NCI-H146 (cell line): ENCODE measurements at regions not wholly inside any gene's neighbourhood (a gene's known extent, or its start where the extent isn't known, plus 50 kb on each side); places are given as distances from the start of the nearest gene placed in this dataset.
"Not testable (repeated sequence)": the region's sequence is repeated elsewhere in the genome, so short reads cannot be mapped to it uniquely, and the experiment has no call there.

ENCODE experiments used
- DNase-seq: peaks from one replicate; lab custom pipeline; 2025; lab: John Stamatoyannopoulos, UW

DNA sequence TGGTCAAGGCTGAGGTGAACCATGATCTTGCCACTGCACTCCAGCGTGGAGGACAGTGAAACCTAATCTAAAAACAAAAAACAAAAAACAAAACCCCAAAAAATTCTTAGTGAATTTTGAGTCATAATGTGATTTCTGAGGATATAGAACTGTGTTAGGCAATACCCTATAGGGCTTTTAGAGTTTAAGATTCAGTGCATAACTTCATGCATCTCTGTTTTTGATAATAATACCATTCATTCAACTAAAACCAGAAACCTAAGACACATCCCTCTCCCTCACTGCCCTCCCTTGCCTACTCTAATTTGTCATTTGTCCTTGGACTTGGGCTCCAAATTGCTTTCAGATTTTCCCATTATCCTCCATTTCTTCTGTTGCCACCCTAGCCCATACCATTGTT is 405.7 kb upstream of the EDIL3 start:
- no peak for DNase-seq

DNA sequence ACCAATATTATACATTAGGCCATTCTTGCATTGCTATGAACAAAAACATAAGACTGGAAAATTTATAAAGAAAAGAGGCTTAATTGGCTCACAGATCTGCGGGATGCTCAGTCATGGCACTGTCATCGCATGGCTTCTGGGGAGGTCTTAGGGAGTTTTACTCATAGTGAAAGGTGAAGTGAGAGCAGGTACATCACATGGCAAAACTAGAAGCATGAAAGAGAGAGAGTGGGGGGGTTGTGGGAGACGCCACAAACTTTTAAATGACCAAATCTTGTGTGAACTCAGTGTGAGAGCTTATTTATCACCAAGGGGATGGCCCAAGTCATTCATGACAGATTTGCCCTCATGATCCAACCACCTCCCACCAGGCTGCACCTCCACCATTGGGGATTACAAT is 398.3 kb upstream of the EDIL3 start:
- DNase-seq: no peak

DNA sequence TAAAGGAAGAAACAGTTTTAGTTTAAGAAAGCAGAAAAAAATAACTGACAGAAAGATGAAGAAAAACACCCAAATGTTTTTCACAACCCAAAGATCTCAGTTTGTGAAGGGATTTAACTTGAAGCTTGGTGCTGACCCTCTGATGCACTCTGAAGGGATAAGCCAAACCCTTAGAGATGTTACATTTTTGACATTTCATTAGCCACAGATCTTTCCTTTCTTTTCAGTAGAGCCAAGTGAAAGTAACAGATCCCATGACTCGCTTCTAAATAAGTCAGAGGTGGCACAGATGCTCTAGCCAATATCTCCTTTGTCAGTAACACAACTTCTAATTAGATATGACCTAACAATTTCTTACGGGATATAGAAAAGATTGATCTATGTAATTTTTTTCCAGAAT is 394.5 kb upstream of the EDIL3 start:
- no peak for DNase-seq

DNA sequence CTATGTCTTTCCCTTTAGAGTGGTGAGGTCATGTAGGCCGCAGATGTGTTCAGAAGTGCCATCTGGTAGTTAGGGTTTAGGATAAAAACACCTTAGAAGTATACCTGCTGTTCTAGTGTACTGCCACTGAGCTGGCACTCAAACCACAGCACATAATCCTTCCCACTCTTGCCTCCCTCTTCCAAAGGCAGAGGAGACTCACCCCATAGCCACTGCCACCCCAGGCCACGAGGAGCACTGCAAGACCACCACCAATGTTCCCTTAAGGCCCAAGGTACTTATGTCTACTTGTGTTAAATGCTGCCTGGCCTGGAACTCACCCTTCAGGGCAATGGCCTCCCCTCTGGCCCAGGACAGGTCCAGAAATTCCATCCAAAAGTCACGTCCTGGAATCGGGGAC is 379.5 kb upstream of the EDIL3 start:
- no peak for DNase-seq

DNA sequence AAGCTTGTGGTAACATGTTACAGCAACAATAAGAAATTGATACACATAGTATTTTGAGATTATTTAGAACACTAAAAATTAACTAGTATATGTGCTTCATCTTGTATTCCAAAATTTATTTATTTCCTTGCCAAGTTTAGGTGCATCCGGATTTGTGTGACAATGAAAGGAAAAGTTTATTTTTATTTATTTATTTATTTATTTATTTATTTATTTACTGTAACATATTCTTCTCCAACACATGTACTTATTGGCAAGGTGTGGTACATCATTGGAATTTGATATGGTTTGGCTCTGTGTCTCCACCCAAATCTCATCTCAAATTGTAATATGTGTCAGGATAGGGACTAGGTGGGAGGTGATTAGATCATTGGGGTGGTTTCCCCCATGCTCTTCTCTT is 373.3 kb upstream of the EDIL3 start:
- DNase-seq: no peak

DNA sequence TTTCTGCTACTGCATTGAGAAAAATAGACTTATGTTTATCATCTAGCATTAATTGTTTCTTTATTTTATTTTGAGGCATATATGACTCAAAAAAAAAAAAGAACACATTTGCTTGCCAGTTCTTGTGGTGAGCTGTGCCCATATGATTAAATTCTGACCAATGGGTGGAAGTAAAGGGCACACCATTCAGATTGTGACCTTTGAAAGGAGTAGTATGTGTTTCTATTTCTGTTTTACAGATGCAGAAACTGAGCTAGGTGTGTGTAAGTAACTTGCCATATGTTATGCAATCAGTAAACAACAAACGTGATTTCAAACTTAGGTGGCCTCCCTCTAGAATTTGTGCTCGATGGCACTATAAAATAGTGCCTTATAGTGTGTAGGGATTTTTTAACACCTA is 368.1 kb upstream of the EDIL3 start:
- DNase-seq: no peak

DNA sequence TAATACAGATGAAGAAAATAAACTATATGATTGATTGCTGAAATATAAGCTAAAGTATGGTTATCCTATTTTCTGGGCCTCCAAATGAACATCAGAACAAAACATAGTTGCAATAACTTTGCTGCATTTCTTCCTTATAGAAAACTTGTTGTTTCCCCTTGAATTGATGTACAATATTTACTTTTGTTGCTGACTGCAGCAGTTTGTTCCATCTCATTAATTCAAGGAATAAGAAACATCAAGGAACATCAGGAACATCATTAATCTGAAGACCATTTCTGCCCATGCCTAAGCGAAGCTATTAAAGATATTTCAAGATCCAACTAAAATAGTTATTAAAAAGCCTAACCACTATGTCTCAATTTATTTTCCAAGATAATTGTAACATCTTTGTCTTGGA is 363.6 kb upstream of the EDIL3 start:
- no peak for DNase-seq

DNA sequence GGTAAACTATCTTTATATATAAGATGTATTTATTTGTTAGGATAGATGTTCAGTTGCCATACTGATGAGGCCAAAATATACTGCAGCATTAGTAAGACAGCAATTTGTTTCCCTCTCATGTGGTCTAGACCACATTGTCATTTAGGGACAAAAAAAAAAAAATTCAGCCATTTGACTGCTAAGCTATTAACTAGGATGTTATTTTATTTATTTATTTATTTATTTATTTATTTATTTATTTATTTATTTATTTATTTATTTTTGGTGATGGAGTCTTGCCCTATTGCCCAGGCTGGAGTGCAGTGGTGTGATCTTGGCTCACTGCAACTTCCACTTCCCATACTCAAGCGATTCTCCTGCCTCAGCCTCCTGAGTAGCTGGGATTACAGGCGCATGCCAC is 361.6 kb upstream of the EDIL3 start:
- DNase-seq: not testable (repeated sequence)

DNA sequence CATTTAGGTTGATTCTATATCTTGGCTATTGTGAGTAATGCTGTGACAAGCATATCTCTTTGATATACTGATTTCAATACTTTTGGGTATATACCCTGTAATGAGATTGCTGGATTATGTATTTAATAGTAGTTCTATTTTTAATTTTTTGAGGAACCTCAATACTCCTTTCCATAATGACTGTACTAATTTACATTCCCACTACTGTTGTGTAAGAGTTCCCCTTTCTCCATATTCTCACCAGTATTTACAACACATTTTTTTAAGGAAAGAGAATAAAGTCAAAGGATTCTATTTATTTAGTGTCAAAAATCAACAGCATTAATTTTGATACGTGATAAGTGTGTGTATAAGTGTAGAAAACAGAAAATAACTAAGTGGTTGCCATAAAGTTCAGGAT is 356.4 kb upstream of the EDIL3 start:
- DNase-seq: no peak

DNA sequence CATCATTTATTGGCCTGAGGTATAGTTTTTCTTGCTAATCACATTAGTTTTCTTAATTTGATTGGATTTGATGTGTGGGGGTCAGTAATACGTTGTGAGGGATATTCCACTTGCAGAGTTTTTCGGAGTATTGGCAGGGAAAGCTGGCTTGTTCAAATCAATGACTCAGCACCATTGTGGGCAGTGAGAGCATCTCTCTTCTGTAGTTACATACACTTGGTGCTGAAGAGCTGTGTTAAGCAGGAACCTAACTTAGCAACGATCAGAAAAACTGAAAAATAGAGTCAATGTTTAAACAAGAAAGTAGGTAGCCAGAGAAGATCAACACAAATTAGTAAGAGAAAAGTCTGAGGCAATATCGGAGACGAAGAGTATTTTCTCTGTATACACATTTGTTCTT is 344.6 kb upstream of the EDIL3 start:
- no peak for DNase-seq

DNA sequence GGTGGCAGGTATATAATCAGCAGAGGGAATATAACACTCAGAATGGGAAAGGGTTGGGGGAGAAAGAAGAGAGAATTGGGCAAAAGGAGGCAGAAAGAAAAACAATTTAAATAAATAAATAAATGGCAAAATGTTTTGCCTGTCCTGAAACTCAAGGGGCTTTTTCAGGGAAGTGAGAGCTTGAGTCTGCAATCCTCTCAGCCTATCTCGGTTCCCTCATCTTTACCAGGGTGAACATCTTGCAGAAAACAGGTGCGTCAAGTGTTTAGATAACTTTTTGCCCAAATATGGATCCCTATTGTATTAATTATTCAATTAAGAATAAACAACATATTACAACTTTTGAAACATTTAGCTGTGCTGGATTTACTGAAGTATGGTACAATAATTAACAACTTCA is 343.0 kb upstream of the EDIL3 start:
- no peak for DNase-seq

DNA sequence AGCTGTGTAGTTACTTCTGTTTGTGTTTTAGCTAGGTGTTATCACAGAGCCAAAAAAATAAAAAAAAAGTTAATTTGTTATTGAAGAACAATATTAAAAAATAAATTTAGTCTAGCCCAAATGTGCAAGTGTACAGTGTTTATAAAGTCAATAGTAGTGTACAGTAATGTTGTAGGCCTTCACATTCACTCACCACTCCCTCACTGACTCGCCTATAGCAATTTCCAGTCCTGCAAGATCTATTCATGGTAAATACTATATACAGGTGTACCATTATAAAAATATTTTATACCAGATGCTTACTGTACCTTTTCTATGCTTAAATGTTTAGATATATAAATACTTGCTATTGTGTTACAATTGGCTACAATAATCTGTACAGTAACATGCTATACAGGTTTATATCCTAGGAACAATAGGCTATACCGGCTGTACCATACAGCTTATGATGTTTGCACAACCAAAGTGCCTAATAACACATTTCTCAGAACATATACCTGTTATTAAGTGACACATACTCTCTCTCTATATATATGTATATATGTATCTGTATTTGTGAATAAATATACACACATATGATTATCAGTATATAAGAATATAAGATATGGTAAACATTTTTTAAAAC is 341.4 kb upstream of the EDIL3 start:
- no peak for DNase-seq

DNA sequence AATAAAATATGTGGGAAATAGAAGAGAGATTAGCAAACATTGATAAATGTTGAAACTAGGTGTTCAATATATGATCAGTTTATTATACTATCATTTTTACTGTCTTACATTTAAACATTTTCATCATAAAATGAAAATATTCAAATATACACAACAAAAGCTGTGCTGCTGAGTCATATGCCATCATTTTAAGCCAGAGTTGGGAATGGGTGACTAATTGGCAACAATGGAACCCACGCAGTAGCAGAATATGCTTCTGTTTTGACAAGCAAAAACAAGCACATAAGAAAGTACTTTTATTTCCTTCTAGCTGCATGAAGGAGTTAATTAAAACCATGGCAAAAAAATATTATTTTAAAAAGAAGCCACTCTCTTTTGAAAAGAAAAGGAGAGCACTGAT is 340.0 kb upstream of the EDIL3 start:
- no peak for DNase-seq

DNA sequence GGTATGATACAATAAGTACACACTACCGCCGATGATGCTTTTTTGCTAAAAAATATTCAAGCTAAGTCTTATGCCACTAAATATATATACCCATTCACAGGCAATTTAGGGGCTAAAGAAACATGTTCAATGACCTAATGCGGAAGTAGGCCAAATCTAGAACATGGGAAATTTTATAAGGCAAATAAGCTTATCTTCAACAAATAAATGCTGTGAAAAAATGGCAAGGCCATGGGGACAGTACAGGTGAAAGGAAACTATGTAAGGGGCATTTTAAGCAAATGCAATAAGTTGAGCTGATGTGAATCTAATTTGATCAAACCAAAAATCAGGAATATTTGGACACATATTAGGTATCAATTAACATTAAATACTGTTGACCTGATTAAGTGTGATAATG is 339.5 kb upstream of the EDIL3 start:
- no peak for DNase-seq

DNA sequence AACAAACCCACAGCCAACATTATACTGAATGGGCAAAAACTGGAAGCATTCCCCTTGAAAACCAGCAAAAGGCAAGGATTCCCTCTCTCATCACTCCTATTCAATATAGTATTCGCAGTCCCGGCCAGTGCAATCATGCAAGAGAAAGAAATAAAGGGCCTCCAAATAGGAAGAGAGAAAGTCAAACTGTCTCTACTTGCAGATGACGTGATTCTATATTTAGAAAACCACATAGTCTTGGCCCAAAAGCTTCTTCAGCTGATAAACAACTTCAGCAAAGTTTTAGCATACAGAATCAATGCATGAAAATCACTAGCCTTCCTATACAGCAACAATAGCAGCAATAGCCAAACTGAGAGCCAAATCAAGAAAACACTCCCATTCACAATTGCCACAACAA is 333.7 kb upstream of the EDIL3 start:
- DNase-seq: no peak

DNA sequence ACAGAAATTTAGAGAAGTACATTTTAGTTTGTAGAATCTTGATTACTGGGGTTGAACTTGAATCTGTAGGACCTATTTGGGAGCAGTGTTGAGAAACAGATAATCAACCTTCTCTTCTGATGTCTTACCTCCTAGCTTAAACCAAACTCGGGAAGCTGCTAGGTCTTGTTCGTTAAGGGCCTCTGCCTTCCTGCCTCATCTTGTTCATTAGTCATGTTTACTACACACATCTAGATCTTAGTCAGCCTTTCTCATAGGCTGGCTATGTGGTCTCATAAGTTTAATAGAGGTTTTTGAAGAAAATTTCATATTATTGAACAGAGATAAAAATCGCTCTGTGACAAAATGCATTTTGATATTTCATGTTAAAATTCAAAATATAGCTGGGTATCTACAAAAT is 331.0 kb upstream of the EDIL3 start:
- DNase-seq: no peak

DNA sequence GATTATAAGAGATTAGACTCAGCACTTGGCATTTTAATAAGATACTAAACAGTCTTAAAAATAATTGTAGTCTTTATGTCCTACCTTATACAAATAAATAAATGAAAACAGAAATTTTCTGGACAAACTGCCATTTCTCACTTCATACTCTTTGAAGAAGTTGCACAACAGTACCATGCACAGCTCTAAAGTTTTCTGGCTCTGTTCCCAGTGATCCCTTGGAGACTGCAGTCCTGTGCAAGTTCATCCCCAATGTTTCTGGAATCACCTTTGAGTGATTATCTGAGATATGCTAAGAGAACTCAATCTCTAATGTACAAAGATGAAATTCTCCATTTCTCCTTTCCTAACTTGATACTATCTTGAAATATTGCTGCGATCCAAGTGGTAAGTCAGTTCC is 330.4 kb upstream of the EDIL3 start:
- no peak for DNase-seq

DNA sequence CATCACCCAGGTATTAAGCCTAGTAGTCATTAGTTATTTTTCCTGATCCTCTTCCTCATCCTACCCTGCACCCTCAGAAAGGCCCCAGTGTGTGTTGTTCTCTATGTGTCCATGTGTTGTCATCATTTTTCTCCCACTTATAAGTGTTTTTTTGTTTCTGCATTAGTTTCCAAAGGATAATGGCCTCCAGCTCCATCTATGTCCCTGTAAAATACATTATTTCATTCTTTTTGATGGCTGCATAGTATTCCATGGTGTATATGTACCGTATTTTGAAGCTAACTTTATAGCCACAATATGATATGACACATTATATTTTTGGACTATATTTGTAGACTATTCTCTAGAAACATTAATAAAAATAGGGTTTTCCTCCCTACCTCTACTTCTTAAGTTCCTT is 324.4 kb upstream of the EDIL3 start:
- DNase-seq: no peak

DNA sequence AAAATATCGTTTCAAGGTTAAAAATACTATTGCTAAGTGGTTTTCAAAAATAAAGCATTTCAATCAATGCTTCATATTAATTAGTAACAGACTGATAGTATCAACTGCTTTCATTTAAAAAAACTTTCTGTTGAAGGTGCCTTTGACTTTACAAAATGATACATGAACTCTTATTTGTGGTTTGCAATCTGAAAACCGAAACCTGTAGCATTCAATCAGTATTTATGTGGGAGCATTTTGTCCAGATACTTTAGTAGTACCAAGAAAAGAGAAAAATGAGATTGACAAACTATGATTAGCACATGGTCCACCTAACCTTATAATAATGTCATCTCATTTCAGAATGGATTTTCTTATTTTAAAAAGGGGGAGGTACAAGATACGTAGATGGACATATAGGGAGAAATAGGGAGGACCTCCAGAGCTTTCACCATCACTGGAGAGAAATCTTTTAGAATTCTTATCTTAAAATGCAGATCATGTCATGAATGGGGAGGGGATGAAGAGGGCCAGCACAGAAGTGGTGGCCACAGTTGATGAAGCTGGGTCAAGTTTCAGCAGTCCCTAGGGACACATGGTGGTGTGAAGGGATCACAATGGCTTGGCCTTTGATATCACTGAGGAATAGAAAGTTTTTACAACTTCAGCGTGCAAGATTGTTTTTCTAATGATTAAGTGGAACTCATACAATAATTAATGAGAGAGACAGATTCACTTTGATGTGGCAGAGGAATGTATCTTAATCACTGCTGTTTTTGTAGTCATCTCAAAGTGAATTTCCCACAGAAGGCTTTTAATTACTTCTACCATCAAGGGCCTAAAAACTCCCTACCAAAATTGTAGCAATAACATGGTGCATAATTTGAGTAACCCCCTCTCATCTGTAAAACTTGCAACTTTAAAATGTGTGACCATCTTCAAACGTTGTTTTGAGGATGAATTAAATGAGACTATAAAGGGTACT is 322.3 kb upstream of the EDIL3 start:
- no peak for DNase-seq

DNA sequence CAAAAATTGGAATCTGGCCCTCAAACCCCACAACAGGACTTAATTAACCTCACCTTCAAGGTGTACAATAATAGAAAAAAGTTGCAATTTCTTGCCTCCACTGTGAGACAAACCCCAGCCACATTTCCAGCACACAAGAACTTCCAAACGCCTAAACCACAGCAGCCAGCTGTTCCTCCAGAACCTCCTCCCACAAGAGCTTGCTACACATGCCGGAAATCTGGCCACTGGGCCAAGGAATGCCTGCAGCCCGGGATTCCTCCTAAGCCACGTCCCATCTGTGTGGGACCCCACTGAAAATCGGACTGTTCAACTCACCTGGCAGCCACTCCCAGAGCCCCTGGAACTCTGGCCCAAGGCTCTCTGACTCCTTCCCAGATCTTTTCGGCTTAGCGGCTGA is 315.9 kb upstream of the EDIL3 start:
- DNase-seq: not testable (repeated sequence)

DNA sequence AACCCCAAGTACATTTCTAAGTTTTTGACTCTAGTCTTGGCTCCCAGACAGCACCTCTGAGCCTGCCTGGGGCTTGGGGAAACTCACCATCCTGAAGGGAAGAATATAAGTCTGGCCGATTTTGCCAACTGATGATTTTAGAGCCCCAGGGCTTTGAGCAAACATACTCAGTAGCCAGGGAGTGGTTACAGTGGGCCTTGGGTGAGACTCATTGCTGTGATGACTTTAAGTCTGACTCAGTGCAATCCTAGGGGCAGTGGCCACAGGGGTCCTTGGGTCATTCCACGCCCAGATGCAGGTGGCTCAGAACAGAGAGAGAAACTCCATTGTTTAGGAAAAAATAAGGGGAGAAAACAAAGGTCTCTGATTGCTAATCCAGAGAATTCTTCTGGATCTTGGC is 312.0 kb upstream of the EDIL3 start:
- DNase-seq: no peak

DNA sequence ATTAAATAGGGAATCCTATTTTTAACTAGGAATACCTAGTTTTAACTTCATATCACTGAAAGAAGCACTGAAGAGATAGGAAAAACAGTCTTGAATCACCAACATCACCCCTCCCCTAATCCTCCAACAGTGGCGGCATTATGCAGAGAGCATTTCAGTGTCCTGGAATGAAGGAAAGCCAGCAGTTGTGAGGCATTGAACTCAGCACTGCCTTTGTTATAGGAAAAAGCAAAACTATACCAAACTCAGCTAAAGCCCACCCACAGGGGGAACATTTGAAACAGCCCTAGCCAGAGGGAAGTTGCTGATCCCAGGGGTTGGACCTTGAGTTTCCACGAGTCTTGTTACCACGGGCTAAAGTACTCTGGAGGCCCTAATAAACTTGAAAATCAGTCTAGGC is 310.6 kb upstream of the EDIL3 start:
- no peak for DNase-seq

DNA sequence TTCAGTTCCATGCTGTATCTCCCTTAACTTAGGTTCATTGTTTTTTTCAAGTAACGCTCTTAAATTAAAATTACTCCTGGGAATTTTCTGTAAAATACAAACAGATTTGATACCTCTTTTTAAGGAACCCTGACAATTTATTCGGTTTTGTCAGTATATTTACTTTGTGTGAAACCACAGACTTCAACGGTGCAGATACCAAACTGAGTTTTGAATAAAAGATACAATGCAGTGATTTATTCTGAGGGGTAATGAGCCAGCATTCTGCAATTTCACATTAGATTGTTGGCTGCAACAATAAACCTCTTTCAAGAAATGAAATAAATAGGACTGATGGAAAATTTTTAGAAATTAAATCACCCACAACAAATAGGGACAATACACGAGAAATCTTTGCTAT is 308.6 kb upstream of the EDIL3 start:
- no peak for DNase-seq

DNA sequence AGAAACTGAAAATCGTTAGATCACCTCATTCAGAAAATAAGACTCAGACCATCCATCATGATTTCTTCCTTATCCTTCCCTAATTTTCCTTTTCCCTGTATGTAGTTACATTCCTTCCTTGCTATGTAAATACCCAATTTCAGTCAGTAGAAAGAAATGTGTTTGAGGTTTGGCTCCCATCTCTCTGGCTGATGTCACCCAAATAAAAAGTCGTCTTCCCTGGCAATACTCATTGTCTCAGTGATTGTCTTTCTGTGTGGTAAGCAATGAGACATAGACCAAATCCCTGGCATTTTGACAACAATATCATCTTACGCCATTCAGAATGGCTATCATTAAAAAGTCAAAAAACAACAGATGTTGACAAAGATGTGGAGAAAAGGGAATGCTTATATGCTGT is 303.9 kb upstream of the EDIL3 start:
- no peak for DNase-seq
